ENCODE measurements at regions not wholly inside any gene's neighbourhood (a gene's known extent, or its start where the extent isn't known, plus 50 kb on each side); places are given as distances from the start of the nearest gene placed in this dataset.
"Not testable (repeated sequence)": the region's sequence is repeated elsewhere in the genome, so short reads cannot be mapped to it uniquely, and the experiment has no call there.

GRCh38 chr1:102365071-102365470 lies 368.3 kb upstream of the OLFM3 start:
- peak; percentile 30 for DNase-seq (ENCODE audit: low spot score)

GRCh38 chr1:102336602-102337001 lies 339.9 kb upstream of the OLFM3 start:
- DNase-seq (ENCODE audit: low spot score): no peak

- no peak for DNase-seq (ENCODE audit: low spot score)
These were observed 321.5 kb upstream of the OLFM3 start for GRCh38 chr1:102318104-102318806.

GRCh38 chr1:102315096-102315495 lies 318.4 kb upstream of the OLFM3 start:
- peak; percentile 2 for DNase-seq (ENCODE audit: low spot score)

- DNase-seq (ENCODE audit: low spot score): no peak
These were observed 299.4 kb upstream of the OLFM3 start for GRCh38 chr1:102296116-102296515.

GRCh38 chr1:102282955-102283354 lies 286.2 kb upstream of the OLFM3 start:
- no peak for DNase-seq (ENCODE audit: low spot score)

- no peak for DNase-seq (ENCODE audit: low spot score)
These were observed 266.3 kb upstream of the OLFM3 start for GRCh38 chr1:102262994-102263393.

GRCh38 chr1:102252731-102253505 lies 256.2 kb upstream of the OLFM3 start:
- DNase-seq (ENCODE audit: low spot score): no peak

- DNase-seq (ENCODE audit: low spot score): peak; percentile 5
These were observed 245.0 kb upstream of the OLFM3 start for GRCh38 chr1:102241431-102242338.

- no peak for DNase-seq (ENCODE audit: low spot score)
These were observed 242.5 kb upstream of the OLFM3 start for GRCh38 chr1:102239247-102239646.

- no peak for DNase-seq (ENCODE audit: low spot score)
These were observed 238.1 kb upstream of the OLFM3 start for GRCh38 chr1:102234753-102235359.

GRCh38 chr1:102219463-102219862 lies 222.7 kb upstream of the OLFM3 start:
- DNase-seq (ENCODE audit: low spot score): no peak

- not testable (repeated sequence) for DNase-seq (ENCODE audit: low spot score)
These were observed 214.2 kb upstream of the OLFM3 start for GRCh38 chr1:102210891-102211290.

- peak; percentile 62 for DNase-seq (ENCODE audit: low spot score)
These were observed 195.0 kb upstream of the OLFM3 start for GRCh38 chr1:102191723-102192122.

GRCh38 chr1:102190429-102190828 lies 193.7 kb upstream of the OLFM3 start:
- DNase-seq (ENCODE audit: low spot score): no peak

- no peak for DNase-seq (ENCODE audit: low spot score)
These were observed 189.8 kb upstream of the OLFM3 start for GRCh38 chr1:102186536-102186935.

GRCh38 chr1:102185260-102185659 lies 188.5 kb upstream of the OLFM3 start:
- no peak for DNase-seq (ENCODE audit: low spot score)

- no peak for DNase-seq (ENCODE audit: low spot score)
These were observed 187.8 kb upstream of the OLFM3 start for GRCh38 chr1:102184477-102184876.

GRCh38 chr1:102183711-102184110 lies 187.0 kb upstream of the OLFM3 start:
- no peak for DNase-seq (ENCODE audit: low spot score)

- no peak for DNase-seq (ENCODE audit: low spot score)
These were observed 186.0 kb upstream of the OLFM3 start for GRCh38 chr1:102182603-102183260.

GRCh38 chr1:102181341-102181740 lies 184.6 kb upstream of the OLFM3 start:
- DNase-seq (ENCODE audit: low spot score): no peak

Data from Ammon's horn (tissue), 1 donor.